ENCODE measurements at regions not wholly inside any gene's neighbourhood (a gene's known extent, or its start where the extent isn't known, plus 50 kb on each side); places are given as distances from the start of the nearest gene placed in this dataset.

- Histone ChIP-seq H3K4me3 (no peak overlapping the region), H2AFZ (no peak overlapping the region), H3K79me2 (replicated peaks; ENCODE audit: insufficient read depth) (no peaks in the 10 kb centered on the region), H4K20me1 (replicated peaks; ENCODE audit: insufficient read depth) (no peaks in the 10 kb centered on the region), H3F3A (replicated peaks; ENCODE audit: low read depth) (no peaks in the 10 kb centered on the region), H3K27me3 (ENCODE audit: insufficient read depth) (no peaks in the 10 kb centered on the region), H3K9me2 (ENCODE audit: insufficient read depth) (peaks cover 21% of the 10 kb centered on the region), H3K4me1 (ENCODE audit: insufficient read depth) (no peaks in the 10 kb centered on the region), H3K27ac (ENCODE audit: low read depth) (no peak overlapping the region), H3K4me2 (no peak overlapping the region), H3K36me3 (ENCODE audit: insufficient read depth) (no peaks in the 10 kb centered on the region)
- DNase-seq (ENCODE audit: low spot score) (no peak), ATAC-seq (no peak)
- TF ChIP-seq ZNF331 (CRISPR knock-in tag; IDR thresholded peaks at IDR 0.05; ENCODE audit: low read depth) (no peak), REST (IDR thresholded peaks at IDR 0.05; ENCODE audit: unreplicated experiment) (no peak), CTCF (conservative IDR thresholded peaks at IDR 0.05; ENCODE audit: low read depth in 2 of 2) (no peak), ZNF462 (CRISPR knock-in tag; IDR thresholded peaks at IDR 0.05) (no peak), EZH2phosphoT487 (IDR thresholded peaks at IDR 0.05; ENCODE audit: unreplicated experiment) (no peak), STAT1 (IDR thresholded peaks at IDR 0.05; ENCODE audit: unreplicated experiment) (no peak), JUNB (IDR thresholded peaks at IDR 0.05; ENCODE audit: unreplicated experiment) (no peak), ZNF114 (CRISPR knock-in tag; IDR thresholded peaks at IDR 0.05) (no peak), ETS1 (IDR thresholded peaks at IDR 0.05) (no peak), EZH2 (IDR thresholded peaks at IDR 0.05; ENCODE audit: low read depth, unreplicated experiment) (no peak), NANOG (IDR thresholded peaks at IDR 0.05; ENCODE audit: borderline replicate concordance) (no peak), CREB1 (CRISPR knock-in tag; IDR thresholded peaks at IDR 0.05; ENCODE audit: low read depth) (no peak), POLR2AphosphoS5 (IDR thresholded peaks at IDR 0.05; ENCODE audit: low read depth) (no peak)
- peaks cover 2% of the 10 kb centered on the region for H3K27me3 Mint-ChIP-seq (ENCODE audit: insufficient read depth, low read depth, poor library complexity)
- H3K27ac Mint-ChIP-seq: no peak overlapping the region
- H3K4me3 Mint-ChIP-seq: no peak overlapping the region
- no peaks in the 10 kb centered on the region; the same call in 1 of the 3 replicates for H3K9me3 Mint-ChIP-seq
- no peaks in the 10 kb centered on the region for H3K4me1 Mint-ChIP-seq
- H3K36me3 Mint-ChIP-seq (ENCODE audit: low read depth): no peaks in the 10 kb centered on the region
These were observed 266.9 kb upstream of the PELI2 start for GRCh38 chr14:55851301-55851700.

Data from GM23338 (cell line).